Karpas-422 (cell line): ENCODE measurements at regions not wholly inside any gene's neighbourhood (a gene's known extent, or its start where the extent isn't known, plus 50 kb on each side); places are given as distances from the start of the nearest gene placed in this dataset.
"Not testable (repeated sequence)": the region's sequence is repeated elsewhere in the genome, so short reads cannot be mapped to it uniquely, and the experiment has no call there.

ENCODE experiments used
- DNase-seq: peaks from one replicate; pipeline ENCODE4 v3.0.0-alpha.2; 2015
- H2AFZ ChIP-seq: fragments of 200-600 bp; sonication (generic); 2 replicates; pipeline ENCODE4 v1.6.1; 2014; ENCODE audit warnings: antibody characterized with exemption, low read length, mixed read lengths
- H3K27ac ChIP-seq: fragments of 200-600 bp; sonication (generic); 2 replicates; pipeline ENCODE4 v1.5.1; 2014; ENCODE audit warnings: mild to moderate bottlenecking, low read length, moderate library complexity
- H3K27me3 ChIP-seq: fragments of 200-600 bp; sonication (generic); 2 replicates; pipeline ENCODE4 v1.6.1; 2014; ENCODE audit warnings: low read length, mixed read lengths
- H3K36me3 ChIP-seq: fragments of 200-600 bp; sonication (generic); 2 replicates; pipeline ENCODE4 v1.6.1; 2014; ENCODE audit warnings: low read length, mixed read lengths; ENCODE audit not compliant: insufficient read depth
- H3K4me1 ChIP-seq: fragments of 200-600 bp; sonication (generic); 2 replicates; pipeline ENCODE4 v1.6.1; 2014; ENCODE audit warnings: mild to moderate bottlenecking, low read length, mixed read lengths
- H3K4me2 ChIP-seq: fragments of 200-600 bp; sonication (generic); 2 replicates; pipeline ENCODE4 v1.6.1; 2014; ENCODE audit warnings: low read length, low read depth, mild to moderate bottlenecking; ENCODE audit not compliant: poor library complexity, severe bottlenecking
- H3K4me3 ChIP-seq: fragments of 200-600 bp; sonication (generic); 2 replicates; pipeline ENCODE4 v1.5.1; 2014; ENCODE audit warnings: mild to moderate bottlenecking, antibody characterized with exemption, low read length, mixed read lengths
- H3K79me2 ChIP-seq: fragments of 200-600 bp; sonication (generic); 2 replicates; pipeline ENCODE4 v1.6.1; 2014; ENCODE audit warnings: mild to moderate bottlenecking, low read length, mixed read lengths
- H3K9ac ChIP-seq: fragments of 200-600 bp; sonication (generic); 2 replicates; pipeline ENCODE4 v1.6.0; 2014; ENCODE audit warnings: low read length
- H3K9me2 ChIP-seq: fragments of 200-600 bp; sonication (generic), shearing (Covaris generic); replicated peaks from 2 replicates; pipeline ENCODE4 v1.6.0; 2014; ENCODE audit warnings: mild to moderate bottlenecking, low read length, moderate library complexity; ENCODE audit not compliant: insufficient read depth
- H3K9me3 ChIP-seq: fragments of 300-700, 200-600 bp; sonication (generic); 2 replicates; pipeline ENCODE4 v1.6.1; 2014; ENCODE audit warnings: low read length, mixed read lengths
- H4K20me1 ChIP-seq: fragments of 200-600 bp; sonication (generic); 2 replicates; pipeline ENCODE4 v1.6.1; 2014; ENCODE audit warnings: mild to moderate bottlenecking, antibody characterized with exemption, low read length, low read depth; ENCODE audit not compliant: insufficient read depth

DNA sequence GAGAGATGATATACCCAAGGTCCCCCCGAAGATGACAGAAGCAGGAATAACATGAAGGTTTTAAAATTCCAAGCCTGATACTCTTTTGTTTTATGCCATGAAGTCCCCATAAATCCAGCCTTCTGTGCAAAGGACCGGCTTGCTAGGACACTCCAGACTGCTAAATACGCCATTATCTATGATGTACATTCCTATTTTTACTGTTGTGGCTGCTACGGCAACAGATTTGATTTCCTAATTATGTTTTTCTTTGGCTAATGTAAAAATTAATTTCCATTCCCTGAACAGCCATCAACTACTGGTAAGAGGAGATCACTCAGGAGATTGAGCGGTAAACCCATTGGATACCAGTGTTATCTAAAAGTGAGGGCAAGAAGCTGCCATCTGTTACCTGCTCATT lies 1090.8 kb downstream of the TYW1 start:
- no peaks in the 10 kb centered on the region for H3K4me1 ChIP-seq
- no peaks in the 10 kb centered on the region for H3K36me3 ChIP-seq
- no peak overlapping the region for H3K27ac ChIP-seq
- DNase-seq, result no peak
- H4K20me1 ChIP-seq, result no peaks in the 10 kb centered on the region
- no peak overlapping the region for H3K4me3 ChIP-seq
- no peak overlapping the region for H3K9ac ChIP-seq
- no peaks in the 10 kb centered on the region for H3K9me2 ChIP-seq
- no peaks in the 10 kb centered on the region for H3K79me2 ChIP-seq
- H2AFZ ChIP-seq, result no peak overlapping the region
- H3K27me3 ChIP-seq, result no peaks in the 10 kb centered on the region
- H3K4me2 ChIP-seq, result no peak overlapping the region
- no peaks in the 10 kb centered on the region for H3K9me3 ChIP-seq

DNA sequence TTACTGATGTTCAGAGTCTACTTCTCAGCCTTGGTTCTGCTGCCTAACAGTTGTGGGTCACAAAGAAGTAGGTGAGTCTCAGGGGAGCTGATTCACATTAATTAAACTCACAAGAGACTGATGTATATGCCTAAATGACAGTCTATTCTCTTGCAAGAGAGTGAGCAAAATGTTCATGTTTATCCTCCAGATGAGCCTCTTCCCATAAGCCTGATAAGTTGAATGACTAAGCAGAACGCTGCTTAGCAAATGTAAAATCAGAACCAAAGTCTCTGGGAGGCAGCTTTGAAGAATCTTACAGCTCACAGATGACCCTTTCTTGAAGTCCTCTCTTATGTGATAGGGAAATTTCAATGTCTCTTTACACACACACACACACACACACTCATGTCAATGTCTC lies 1092.2 kb downstream of the TYW1 start:
- Histone ChIP-seq H3K9me2 (no peaks in the 10 kb centered on the region), H3K4me2 (no peak overlapping the region), H3K4me3 (no peak overlapping the region), H3K4me1 (no peaks in the 10 kb centered on the region), H2AFZ (no peak overlapping the region), H3K27ac (no peak overlapping the region), H3K27me3 (no peaks in the 10 kb centered on the region), H3K9ac (no peak overlapping the region), H3K9me3 (no peaks in the 10 kb centered on the region), H3K36me3 (no peaks in the 10 kb centered on the region), H3K79me2 (no peaks in the 10 kb centered on the region), H4K20me1 (no peaks in the 10 kb centered on the region)
- no peak for DNase-seq

DNA sequence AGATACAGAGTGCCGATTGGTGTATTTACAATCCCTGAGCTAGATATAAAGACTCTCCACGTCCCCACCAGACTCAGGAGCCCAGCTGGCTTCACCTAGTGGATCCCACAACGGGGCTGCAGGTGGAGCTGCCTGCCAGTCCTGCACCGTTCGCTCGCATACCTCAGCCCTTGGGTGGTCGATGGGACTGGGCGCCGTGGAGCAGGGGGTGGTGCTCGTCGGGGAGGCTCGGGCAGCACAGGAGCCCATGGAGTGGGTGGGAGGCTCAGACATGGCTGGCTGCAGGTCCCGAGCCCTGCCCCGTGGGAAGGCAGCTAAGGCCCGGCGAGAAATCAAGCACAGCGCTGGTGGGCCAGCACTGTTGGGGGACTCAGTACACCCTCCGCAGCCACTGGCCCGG lies 1093.6 kb downstream of the TYW1 start:
- not testable (repeated sequence) for H3K27ac ChIP-seq, H3K4me3 ChIP-seq, H3K36me3 ChIP-seq, H3K4me2 ChIP-seq, H3K4me1 ChIP-seq, H4K20me1 ChIP-seq, H3K79me2 ChIP-seq, DNase-seq, H3K9me3 ChIP-seq, H3K9ac ChIP-seq, H3K27me3 ChIP-seq, H3K9me2 ChIP-seq, H2AFZ ChIP-seq

DNA sequence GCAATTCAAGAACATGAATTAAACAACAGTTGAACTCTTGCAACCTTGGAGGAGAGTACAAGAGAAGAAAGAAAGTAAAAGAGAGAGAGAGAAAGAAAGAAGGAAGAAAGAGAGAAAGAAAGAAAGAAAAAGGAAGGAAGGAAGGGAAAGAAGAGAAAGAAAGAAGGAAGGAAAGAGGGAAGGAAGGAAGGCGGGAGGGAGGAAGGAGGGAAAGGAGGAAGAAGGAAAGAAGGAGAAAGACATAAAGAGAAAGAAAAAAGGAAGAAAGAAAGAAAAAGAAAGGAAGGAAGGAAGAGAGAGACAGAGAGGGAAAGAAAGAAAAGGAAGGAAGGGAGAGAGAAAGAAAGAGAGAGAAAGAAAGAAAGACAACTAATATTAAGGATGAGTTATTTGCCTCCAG lies 1106.7 kb downstream of the TYW1 start:
- H3K27me3 ChIP-seq, result no peaks in the 10 kb centered on the region
- H3K79me2 ChIP-seq, result no peaks in the 10 kb centered on the region
- no peak overlapping the region for H2AFZ ChIP-seq
- H3K9me3 ChIP-seq, result no peaks in the 10 kb centered on the region
- H3K4me1 ChIP-seq, result no peaks in the 10 kb centered on the region
- no peaks in the 10 kb centered on the region for H3K36me3 ChIP-seq
- H4K20me1 ChIP-seq, result no peaks in the 10 kb centered on the region
- H3K4me2 ChIP-seq, result no peak overlapping the region
- H3K9me2 ChIP-seq, result no peaks in the 10 kb centered on the region
- no peak for DNase-seq
- no peak overlapping the region for H3K27ac ChIP-seq
- no peak overlapping the region for H3K4me3 ChIP-seq
- no peak overlapping the region for H3K9ac ChIP-seq

DNA sequence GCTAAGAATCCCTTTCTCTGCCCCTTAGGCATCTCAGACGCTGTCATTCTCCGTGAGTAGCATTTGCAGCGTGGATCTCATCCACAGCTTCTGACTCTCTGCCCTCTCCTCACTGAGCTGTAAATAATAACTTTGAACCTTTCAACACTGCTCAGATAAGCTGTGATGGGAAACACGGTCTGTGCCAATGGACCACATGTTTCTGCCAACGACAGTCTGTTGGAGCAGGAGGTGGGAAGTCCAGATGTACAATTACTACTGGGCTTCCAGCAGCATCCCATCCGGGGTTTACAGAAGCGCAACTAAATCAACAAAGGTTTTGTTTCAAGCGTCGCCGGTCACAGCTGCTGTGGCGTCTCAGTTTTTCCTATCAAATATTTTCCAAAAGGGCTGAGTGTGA lies 1110.6 kb downstream of the TYW1 start:
- Histone ChIP-seq H3K4me2 (no peak overlapping the region), H3K4me3 (no peak overlapping the region), H3K9me2 (no peaks in the 10 kb centered on the region; the same call in 1 of the 2 replicates), H3K79me2 (no peaks in the 10 kb centered on the region), H3K27me3 (no peaks in the 10 kb centered on the region), H3K9me3 (no peaks in the 10 kb centered on the region), H2AFZ (no peak overlapping the region), H3K4me1 (no peaks in the 10 kb centered on the region), H3K36me3 (no peaks in the 10 kb centered on the region), H3K9ac (no peak overlapping the region), H3K27ac (no peak overlapping the region), H4K20me1 (no peaks in the 10 kb centered on the region)
- DNase-seq, result no peak

DNA sequence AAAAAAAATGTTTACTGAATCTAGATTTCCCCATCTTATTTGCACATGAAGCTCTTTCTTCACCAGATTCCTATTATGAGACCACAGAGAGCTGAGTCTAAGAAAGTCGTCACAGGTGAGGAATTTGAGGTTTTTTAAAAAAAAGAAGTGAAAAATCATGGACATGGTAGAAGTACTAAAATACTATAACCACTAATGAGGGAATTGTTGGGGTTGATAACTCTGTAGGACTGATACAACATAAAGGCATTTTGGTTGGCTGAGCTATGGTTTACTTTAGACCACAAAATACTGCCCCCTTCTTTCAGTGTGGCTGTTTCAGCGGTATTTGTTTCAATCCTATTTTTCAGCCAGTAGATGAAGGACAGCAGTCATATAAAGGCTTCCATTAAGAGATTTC lies 1111.3 kb downstream of the TYW1 start:
- H3K36me3 ChIP-seq, result no peaks in the 10 kb centered on the region
- no peaks in the 10 kb centered on the region; the same call in 1 of the 2 replicates for H3K9me2 ChIP-seq
- no peaks in the 10 kb centered on the region for H3K9me3 ChIP-seq
- no peak overlapping the region for H3K4me2 ChIP-seq
- H3K27ac ChIP-seq, result no peak overlapping the region
- H4K20me1 ChIP-seq, result no peaks in the 10 kb centered on the region
- no peaks in the 10 kb centered on the region for H3K79me2 ChIP-seq
- H2AFZ ChIP-seq, result no peak overlapping the region
- no peak overlapping the region for H3K9ac ChIP-seq
- H3K27me3 ChIP-seq, result no peaks in the 10 kb centered on the region
- no peaks in the 10 kb centered on the region for H3K4me1 ChIP-seq
- no peak overlapping the region for H3K4me3 ChIP-seq
- no peak for DNase-seq

DNA sequence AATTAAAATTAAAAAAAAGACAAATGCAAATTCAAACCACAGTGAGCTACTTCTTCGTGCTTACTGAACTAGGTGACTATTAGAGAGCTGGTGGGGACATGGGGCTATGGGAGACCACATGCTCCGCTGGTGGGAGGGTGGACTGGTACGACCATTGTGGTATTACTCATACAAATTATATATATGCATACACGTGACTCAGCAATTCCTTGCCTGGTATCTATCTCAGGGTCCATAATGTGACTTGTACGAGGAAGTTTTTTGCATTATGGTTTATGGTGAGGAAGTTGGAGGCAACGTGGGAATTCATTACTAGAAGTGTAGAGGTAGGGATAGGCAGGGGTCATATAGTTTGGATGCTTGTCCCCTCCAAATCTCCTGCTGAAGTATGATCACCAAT lies 1112.7 kb downstream of the TYW1 start:
- Histone ChIP-seq H3K4me2 (no peak overlapping the region), H3K27me3 (no peaks in the 10 kb centered on the region), H3K4me1 (no peaks in the 10 kb centered on the region), H2AFZ (no peak overlapping the region), H3K36me3 (no peaks in the 10 kb centered on the region), H3K9ac (no peak overlapping the region), H3K9me3 (no peaks in the 10 kb centered on the region), H3K9me2 (no peaks in the 10 kb centered on the region; the same call in 1 of the 2 replicates), H3K27ac (no peak overlapping the region), H4K20me1 (no peaks in the 10 kb centered on the region), H3K79me2 (no peaks in the 10 kb centered on the region), H3K4me3 (no peak overlapping the region)
- DNase-seq, result no peak

DNA sequence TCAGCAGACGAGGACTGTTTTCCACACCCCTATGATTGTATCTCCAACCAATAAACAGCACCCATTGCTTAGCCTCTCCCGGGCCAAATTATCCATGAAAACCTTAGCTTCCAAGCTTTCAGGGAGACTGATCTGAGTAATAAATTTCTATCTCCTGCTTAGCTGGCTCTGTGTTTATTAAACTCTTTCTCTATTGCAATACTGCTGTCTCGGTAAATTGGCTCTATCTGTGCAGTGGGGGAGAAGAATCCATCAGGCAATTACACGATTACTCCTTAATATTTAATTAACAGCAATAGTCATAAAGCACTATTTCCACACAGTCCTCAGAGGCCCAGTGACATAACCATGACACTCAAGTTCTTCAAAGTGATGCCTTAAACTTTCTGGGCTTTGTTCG lies 1122.8 kb downstream of the TYW1 start:
- no peak overlapping the region for H3K4me3 ChIP-seq

DNA sequence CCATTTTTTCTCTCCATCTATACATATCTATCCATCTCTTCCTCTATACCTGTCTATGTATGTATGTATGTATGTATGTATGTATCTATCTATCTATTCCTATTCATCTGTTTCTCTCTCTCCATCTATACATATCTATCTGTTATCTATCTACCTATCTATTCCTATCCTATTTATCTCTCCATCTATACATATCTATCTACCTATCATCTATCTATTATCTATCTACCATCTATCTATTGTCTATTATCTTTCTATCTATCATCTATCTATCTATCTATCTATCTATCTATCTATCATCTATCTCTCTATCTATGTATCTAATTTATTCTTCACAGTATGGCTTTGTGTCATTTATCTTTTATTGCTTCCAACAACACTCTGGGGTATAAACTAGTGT lies 1124.4 kb downstream of the TYW1 start:
- Histone ChIP-seq H3K4me1 (no peaks in the 10 kb centered on the region), H3K36me3 (no peaks in the 10 kb centered on the region), H3K4me3 (no peak overlapping the region), H3K9ac (no peak overlapping the region), H3K27ac (no peak overlapping the region), H3K9me2 (no peaks in the 10 kb centered on the region), H3K4me2 (no peak overlapping the region), H3K9me3 (peaks cover 10% of the 10 kb centered on the region), H3K79me2 (no peaks in the 10 kb centered on the region), H4K20me1 (no peaks in the 10 kb centered on the region), H2AFZ (no peak overlapping the region), H3K27me3 (no peaks in the 10 kb centered on the region)
- DNase-seq, result no peak

More for the DNA sequence above, 1122.8 kb downstream of the TYW1 start:
- Histone ChIP-seq H3K4me2 (no peak overlapping the region), H3K9me3 (peaks cover 10% of the 10 kb centered on the region), H4K20me1 (no peaks in the 10 kb centered on the region), H3K4me1 (no peaks in the 10 kb centered on the region), H3K79me2 (no peaks in the 10 kb centered on the region), H3K9ac (no peak overlapping the region), H2AFZ (no peak overlapping the region), H3K27me3 (no peaks in the 10 kb centered on the region), H3K27ac (no peak overlapping the region), H3K9me2 (no peaks in the 10 kb centered on the region), H3K36me3 (no peaks in the 10 kb centered on the region)
- DNase-seq, result no peak
